Liver (tissue), 3 donors: ENCODE measurements at regions not wholly inside any gene's neighbourhood (a gene's known extent, or its start where the extent isn't known, plus 50 kb on each side); places are given as distances from the start of the nearest gene placed in this dataset.

Source experiments
- CTCF ChIP-seq: fragments of 150-350 bp; IDR thresholded peaks from 2 replicates; pipeline ENCODE4 v1.5.1; 2017; ENCODE audit warnings: improper control_type of control experiment, low read depth, low read length; ENCODE audit not compliant: missing input control
- GABPA ChIP-seq, 2 donors: IDR thresholded peaks in 1 of 2; conservative IDR thresholded peaks in 1 of 2; 2 replicates each; pipeline ENCODE4 v1.6.1; 2016; ENCODE audit warnings: antibody characterized with exemption in 2 of 2, mild to moderate bottlenecking in 1 of 2, moderate library complexity in 1 of 2
- HNF4A ChIP-seq, 2 donors: conservative IDR thresholded peaks; 2 replicates each; pipeline ENCODE4 v1.6.1; 2016; ENCODE audit warnings: antibody characterized with exemption in 2 of 2, mild to moderate bottlenecking in 2 of 2
- RAD21 ChIP-seq, 2 donors: IDR thresholded peaks; 2 replicates each; pipeline ENCODE4 v1.6.1; 2016; ENCODE audit warnings: antibody characterized with exemption in 2 of 2, mild to moderate bottlenecking in 2 of 2
- TAF1 ChIP-seq: conservative IDR thresholded peaks from 2 replicates; pipeline ENCODE4 v1.6.1; 2016; ENCODE audit warnings: antibody characterized with exemption, mild to moderate bottlenecking
- YY1 ChIP-seq: IDR thresholded peaks from 2 replicates; pipeline ENCODE4 v1.6.1; 2016; ENCODE audit warnings: antibody characterized with exemption, mild to moderate bottlenecking
- TF ChIP-seq, protein P1 (sequence below): IDR thresholded peaks from 2 replicates; pipeline ENCODE4 v1.6.1; 2016; ENCODE audit warnings: antibody characterized with exemption, mild to moderate bottlenecking
- TF ChIP-seq, protein P2 (sequence below): IDR thresholded peaks from 2 replicates; pipeline ENCODE4 v1.6.1; 2016; ENCODE audit warnings: antibody characterized with exemption
- TF ChIP-seq, protein P3 (sequence below): IDR thresholded peaks from 2 replicates; pipeline ENCODE4 v1.6.1; 2016; ENCODE audit warnings: antibody characterized with exemption
- TF ChIP-seq, protein P4 (sequence below): IDR thresholded peaks from 2 replicates; pipeline ENCODE4 v1.6.1; 2016; ENCODE audit warnings: antibody characterized with exemption
- donor health status: healthy.
- donor health status: healthy.

GRCh38 chr6:51387907-51388306, 569.2 kb downstream of the TFAP2B start:
- TF ChIP-seq HNF4A (conservative IDR thresholded peaks at IDR 0.05) (no peak), CTCF (no peak), TAF1 (no peak), YY1 (no peak), GABPA (IDR thresholded peaks at IDR 0.05 in 1 of 2, conservative IDR thresholded peaks at IDR 0.05 in 1 of 2) (no peak), RAD21 (IDR thresholded peaks at IDR 0.05) (no peak)
- TF ChIP-seq, protein P1, sequence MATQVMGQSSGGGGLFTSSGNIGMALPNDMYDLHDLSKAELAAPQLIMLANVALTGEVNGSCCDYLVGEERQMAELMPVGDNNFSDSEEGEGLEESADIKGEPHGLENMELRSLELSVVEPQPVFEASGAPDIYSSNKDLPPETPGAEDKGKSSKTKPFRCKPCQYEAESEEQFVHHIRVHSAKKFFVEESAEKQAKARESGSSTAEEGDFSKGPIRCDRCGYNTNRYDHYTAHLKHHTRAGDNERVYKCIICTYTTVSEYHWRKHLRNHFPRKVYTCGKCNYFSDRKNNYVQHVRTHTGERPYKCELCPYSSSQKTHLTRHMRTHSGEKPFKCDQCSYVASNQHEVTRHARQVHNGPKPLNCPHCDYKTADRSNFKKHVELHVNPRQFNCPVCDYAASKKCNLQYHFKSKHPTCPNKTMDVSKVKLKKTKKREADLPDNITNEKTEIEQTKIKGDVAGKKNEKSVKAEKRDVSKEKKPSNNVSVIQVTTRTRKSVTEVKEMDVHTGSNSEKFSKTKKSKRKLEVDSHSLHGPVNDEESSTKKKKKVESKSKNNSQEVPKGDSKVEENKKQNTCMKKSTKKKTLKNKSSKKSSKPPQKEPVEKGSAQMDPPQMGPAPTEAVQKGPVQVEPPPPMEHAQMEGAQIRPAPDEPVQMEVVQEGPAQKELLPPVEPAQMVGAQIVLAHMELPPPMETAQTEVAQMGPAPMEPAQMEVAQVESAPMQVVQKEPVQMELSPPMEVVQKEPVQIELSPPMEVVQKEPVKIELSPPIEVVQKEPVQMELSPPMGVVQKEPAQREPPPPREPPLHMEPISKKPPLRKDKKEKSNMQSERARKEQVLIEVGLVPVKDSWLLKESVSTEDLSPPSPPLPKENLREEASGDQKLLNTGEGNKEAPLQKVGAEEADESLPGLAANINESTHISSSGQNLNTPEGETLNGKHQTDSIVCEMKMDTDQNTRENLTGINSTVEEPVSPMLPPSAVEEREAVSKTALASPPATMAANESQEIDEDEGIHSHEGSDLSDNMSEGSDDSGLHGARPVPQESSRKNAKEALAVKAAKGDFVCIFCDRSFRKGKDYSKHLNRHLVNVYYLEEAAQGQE = no peak
- TF ChIP-seq, protein P2, sequence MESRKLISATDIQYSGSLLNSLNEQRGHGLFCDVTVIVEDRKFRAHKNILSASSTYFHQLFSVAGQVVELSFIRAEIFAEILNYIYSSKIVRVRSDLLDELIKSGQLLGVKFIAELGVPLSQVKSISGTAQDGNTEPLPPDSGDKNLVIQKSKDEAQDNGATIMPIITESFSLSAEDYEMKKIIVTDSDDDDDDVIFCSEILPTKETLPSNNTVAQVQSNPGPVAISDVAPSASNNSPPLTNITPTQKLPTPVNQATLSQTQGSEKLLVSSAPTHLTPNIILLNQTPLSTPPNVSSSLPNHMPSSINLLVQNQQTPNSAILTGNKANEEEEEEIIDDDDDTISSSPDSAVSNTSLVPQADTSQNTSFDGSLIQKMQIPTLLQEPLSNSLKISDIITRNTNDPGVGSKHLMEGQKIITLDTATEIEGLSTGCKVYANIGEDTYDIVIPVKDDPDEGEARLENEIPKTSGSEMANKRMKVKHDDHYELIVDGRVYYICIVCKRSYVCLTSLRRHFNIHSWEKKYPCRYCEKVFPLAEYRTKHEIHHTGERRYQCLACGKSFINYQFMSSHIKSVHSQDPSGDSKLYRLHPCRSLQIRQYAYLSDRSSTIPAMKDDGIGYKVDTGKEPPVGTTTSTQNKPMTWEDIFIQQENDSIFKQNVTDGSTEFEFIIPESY = no peak
- TF ChIP-seq, protein P3, sequence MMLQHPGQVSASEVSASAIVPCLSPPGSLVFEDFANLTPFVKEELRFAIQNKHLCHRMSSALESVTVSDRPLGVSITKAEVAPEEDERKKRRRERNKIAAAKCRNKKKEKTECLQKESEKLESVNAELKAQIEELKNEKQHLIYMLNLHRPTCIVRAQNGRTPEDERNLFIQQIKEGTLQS = no peak
- TF ChIP-seq, protein P4, sequence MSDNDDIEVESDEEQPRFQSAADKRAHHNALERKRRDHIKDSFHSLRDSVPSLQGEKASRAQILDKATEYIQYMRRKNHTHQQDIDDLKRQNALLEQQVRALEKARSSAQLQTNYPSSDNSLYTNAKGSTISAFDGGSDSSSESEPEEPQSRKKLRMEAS = no peak
